ENCODE measurements at regions not wholly inside any gene's neighbourhood (a gene's known extent, or its start where the extent isn't known, plus 50 kb on each side); places are given as distances from the start of the nearest gene placed in this dataset.

GRCh38 chr6:55968926-55969325 lies 93.5 kb upstream of the BMP5 start:
- FAIRE-seq: no peak
- Histone ChIP-seq H3K79me2 (ENCODE audit: insufficient read depth, low read length) (no peaks in the 10 kb centered on the region), H3K27ac (ENCODE audit: low read depth, low read length) (no peak overlapping the region), H3K4me3 (ENCODE audit: insufficient read depth, low read depth, low read length) (no peak overlapping the region), H3K4me1 (ENCODE audit: insufficient read depth, low read length) (no peaks in the 10 kb centered on the region), H3K27me3 (ENCODE audit: insufficient read depth, low read length) (no peaks in the 10 kb centered on the region), H3K36me3 (ENCODE audit: insufficient read depth, low read length) (no peaks in the 10 kb centered on the region), H3K9me3 (ENCODE audit: insufficient read depth, low read depth, low read length) (no peaks in the 10 kb centered on the region), H2AFZ (ENCODE audit: low read depth, low read length) (no peak overlapping the region), H3K4me2 (ENCODE audit: low read length) (no peak overlapping the region), H4K20me1 (ENCODE audit: insufficient read depth, low read length) (no peaks in the 10 kb centered on the region), H3K9ac (ENCODE audit: low read length) (no peak overlapping the region)
- Mint-ChIP-seq H3K36me3 (ENCODE audit: low read depth, unreplicated experiment) (no peaks in the 10 kb centered on the region), H3K27ac (ENCODE audit: unreplicated experiment) (no peak overlapping the region), H3K4me1 (ENCODE audit: low read depth, unreplicated experiment) (no peaks in the 10 kb centered on the region), H3K4me3 (ENCODE audit: unreplicated experiment) (no peak overlapping the region), H3K27me3 (ENCODE audit: low read depth, unreplicated experiment) (no peaks in the 10 kb centered on the region), H3K9me3 (ENCODE audit: unreplicated experiment) (no peaks in the 10 kb centered on the region)
- DNase-seq (ENCODE audit: low read depth): no peak
- TF ChIP-seq EZH2 (IDR thresholded peaks at IDR 0.05; ENCODE audit: insufficient read depth, low read length): no peak
- TF ChIP-seq CTCF (IDR thresholded peaks at IDR 0.05; ENCODE audit: insufficient read depth, low read depth, low read length): no peak

GRCh38 chr6:55964136-55964535 lies 88.7 kb upstream of the BMP5 start:
- H3K4me3 ChIP-seq (ENCODE audit: insufficient read depth, low read depth, low read length): no peak overlapping the region
- DNase-seq (ENCODE audit: low read depth) (no peak), FAIRE-seq (no peak)
- no peak for TF ChIP-seq EZH2 (IDR thresholded peaks at IDR 0.05; ENCODE audit: insufficient read depth, low read length)
- TF ChIP-seq CTCF (IDR thresholded peaks at IDR 0.05; ENCODE audit: insufficient read depth, low read depth, low read length): no peak
- H3K27me3 ChIP-seq (ENCODE audit: insufficient read depth, low read length): no peaks in the 10 kb centered on the region
- H2AFZ ChIP-seq (ENCODE audit: low read depth, low read length): no peak overlapping the region
- H3K9ac ChIP-seq (ENCODE audit: low read length): no peak overlapping the region
- no peaks in the 10 kb centered on the region for H3K9me3 Mint-ChIP-seq (ENCODE audit: unreplicated experiment)
- H3K27ac ChIP-seq (ENCODE audit: low read depth, low read length): no peak overlapping the region
- no peak overlapping the region for H3K4me3 Mint-ChIP-seq (ENCODE audit: unreplicated experiment)
- no peaks in the 10 kb centered on the region for H3K36me3 ChIP-seq (ENCODE audit: insufficient read depth, low read length)
- no peaks in the 10 kb centered on the region for H3K27me3 Mint-ChIP-seq (ENCODE audit: low read depth, unreplicated experiment)
- H3K36me3 Mint-ChIP-seq (ENCODE audit: low read depth, unreplicated experiment): no peaks in the 10 kb centered on the region
- no peaks in the 10 kb centered on the region for H3K4me1 ChIP-seq (ENCODE audit: insufficient read depth, low read length)
- no peaks in the 10 kb centered on the region for H3K79me2 ChIP-seq (ENCODE audit: insufficient read depth, low read length)
- H3K27ac Mint-ChIP-seq (ENCODE audit: unreplicated experiment): no peak overlapping the region
- H3K4me1 Mint-ChIP-seq (ENCODE audit: low read depth, unreplicated experiment): no peaks in the 10 kb centered on the region
- H3K9me3 ChIP-seq (ENCODE audit: insufficient read depth, low read depth, low read length): no peaks in the 10 kb centered on the region
- H4K20me1 ChIP-seq (ENCODE audit: insufficient read depth, low read length): no peaks in the 10 kb centered on the region
- no peak overlapping the region for H3K4me2 ChIP-seq (ENCODE audit: low read length)

GRCh38 chr6:55963301-55963700 lies 87.9 kb upstream of the BMP5 start:
- H3K9me3 Mint-ChIP-seq (ENCODE audit: unreplicated experiment): no peaks in the 10 kb centered on the region
- TF ChIP-seq CTCF (IDR thresholded peaks at IDR 0.05; ENCODE audit: insufficient read depth, low read depth, low read length): peak; percentile 30
- TF ChIP-seq EZH2 (IDR thresholded peaks at IDR 0.05; ENCODE audit: insufficient read depth, low read length): no peak
- DNase-seq (ENCODE audit: low read depth): no peak
- H3K9me3 ChIP-seq (ENCODE audit: insufficient read depth, low read depth, low read length): no peaks in the 10 kb centered on the region
- no peak overlapping the region for H3K4me2 ChIP-seq (ENCODE audit: low read length)
- H3K9ac ChIP-seq (ENCODE audit: low read length): no peak overlapping the region
- no peaks in the 10 kb centered on the region for H3K27me3 ChIP-seq (ENCODE audit: insufficient read depth, low read length)
- H3K27me3 Mint-ChIP-seq (ENCODE audit: low read depth, unreplicated experiment): no peaks in the 10 kb centered on the region
- no peaks in the 10 kb centered on the region for H3K36me3 Mint-ChIP-seq (ENCODE audit: low read depth, unreplicated experiment)
- H2AFZ ChIP-seq (ENCODE audit: low read depth, low read length): no peak overlapping the region
- no peak overlapping the region for H3K4me3 Mint-ChIP-seq (ENCODE audit: unreplicated experiment)
- H3K36me3 ChIP-seq (ENCODE audit: insufficient read depth, low read length): no peaks in the 10 kb centered on the region
- FAIRE-seq: no peak
- H3K4me3 ChIP-seq (ENCODE audit: insufficient read depth, low read depth, low read length): no peak overlapping the region
- no peaks in the 10 kb centered on the region for H3K4me1 ChIP-seq (ENCODE audit: insufficient read depth, low read length)
- no peak overlapping the region for H3K27ac Mint-ChIP-seq (ENCODE audit: unreplicated experiment)
- no peaks in the 10 kb centered on the region for H3K4me1 Mint-ChIP-seq (ENCODE audit: low read depth, unreplicated experiment)
- H3K27ac ChIP-seq (ENCODE audit: low read depth, low read length): no peak overlapping the region
- H4K20me1 ChIP-seq (ENCODE audit: insufficient read depth, low read length): no peaks in the 10 kb centered on the region
- no peaks in the 10 kb centered on the region for H3K79me2 ChIP-seq (ENCODE audit: insufficient read depth, low read length)
